NCI-H1694 (cell line): ENCODE measurements at regions not wholly inside any gene's neighbourhood (a gene's known extent, or its start where the extent isn't known, plus 50 kb on each side); places are given as distances from the start of the nearest gene placed in this dataset.
"Not testable (repeated sequence)": the region's sequence is repeated elsewhere in the genome, so short reads cannot be mapped to it uniquely, and the experiment has no call there.

Experiments used
- DNase-seq: peaks from one replicate; lab custom pipeline; 2025; lab: John Stamatoyannopoulos, UW

DNA sequence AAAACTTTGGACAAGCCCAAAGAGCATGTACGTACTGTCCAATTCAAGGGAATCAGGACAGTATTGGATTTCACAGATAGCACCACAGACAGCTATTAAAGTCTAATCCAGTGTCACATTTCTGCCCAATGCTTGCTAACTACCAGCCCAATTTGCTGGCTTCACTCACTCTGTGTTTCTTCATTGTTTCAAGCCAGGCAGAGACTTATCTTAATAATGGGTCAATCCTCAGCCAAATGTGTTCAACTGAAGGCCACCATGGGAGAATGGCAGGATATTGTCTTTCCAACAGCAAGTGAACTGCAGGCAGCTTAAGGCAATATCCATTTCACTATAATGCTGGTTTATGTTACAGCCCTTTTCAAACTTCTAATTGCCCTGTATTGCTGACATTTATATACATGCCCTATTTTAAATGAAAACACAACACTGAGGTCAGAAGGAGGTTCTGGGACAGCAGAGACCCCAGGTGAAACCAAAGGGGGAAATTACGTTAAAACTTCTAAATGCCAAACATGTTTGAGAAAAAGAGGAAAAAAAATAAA, 142.1 kb upstream of the RSPO3 start:
- DNase-seq: no peak

DNA sequence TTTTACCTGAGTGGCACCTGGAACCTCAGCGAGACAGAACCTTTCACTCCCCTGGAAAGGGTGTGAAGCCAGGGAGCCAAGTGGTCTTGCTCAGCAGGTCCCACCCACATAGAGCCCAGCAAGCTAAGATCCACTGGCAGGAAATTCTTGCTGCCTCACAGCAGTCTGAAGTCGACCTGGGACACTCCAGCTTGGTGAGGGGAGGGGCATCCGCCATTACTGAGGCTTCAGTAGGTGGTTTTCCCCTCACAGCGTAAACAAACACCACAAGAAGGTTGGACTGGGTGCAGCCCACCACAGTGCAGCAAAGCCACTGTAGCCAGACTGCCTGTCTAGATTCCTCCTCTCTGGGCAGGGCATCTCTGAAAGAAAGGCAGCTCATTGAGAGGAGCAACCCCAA, 134.7 kb upstream of the RSPO3 start:
- DNase-seq: no peak

DNA sequence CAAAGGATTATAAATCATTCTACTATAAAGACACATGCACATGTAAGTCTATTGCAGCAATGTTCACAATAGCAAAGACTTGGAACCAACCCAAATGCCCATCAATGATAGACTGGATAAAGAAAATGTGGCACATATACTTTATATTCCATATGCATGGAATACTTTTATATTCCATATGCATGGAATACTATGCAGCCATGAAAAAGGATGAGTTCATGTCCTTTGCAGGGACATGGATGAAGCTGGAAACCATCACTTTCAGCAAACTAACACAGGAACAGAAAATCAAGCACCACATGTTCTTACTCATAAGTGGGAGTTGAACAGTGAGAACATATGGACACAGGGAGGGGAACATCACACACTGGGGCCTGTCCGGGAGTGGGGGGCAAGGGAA, 130.3 kb upstream of the RSPO3 start:
- DNase-seq: not testable (repeated sequence)

DNA sequence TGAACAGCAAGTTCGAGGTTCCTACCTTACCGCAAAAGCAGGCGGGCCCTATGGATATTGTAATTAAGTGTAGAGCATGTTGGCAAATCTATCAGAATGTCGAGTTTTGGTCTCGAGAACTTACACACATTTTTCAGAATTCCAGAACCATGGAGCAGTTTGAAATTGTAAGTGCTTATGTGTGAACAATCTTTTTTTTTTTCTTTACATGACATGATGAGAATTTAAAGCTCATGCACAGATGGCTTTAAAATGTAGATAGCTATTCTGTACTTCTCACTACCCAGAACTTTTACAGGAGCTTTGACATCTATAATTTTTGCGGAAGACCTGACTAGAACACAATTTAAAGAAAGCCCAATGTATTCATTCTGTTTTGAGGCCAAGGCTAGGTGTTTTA, 117.8 kb upstream of the RSPO3 start:
- no peak for DNase-seq

DNA sequence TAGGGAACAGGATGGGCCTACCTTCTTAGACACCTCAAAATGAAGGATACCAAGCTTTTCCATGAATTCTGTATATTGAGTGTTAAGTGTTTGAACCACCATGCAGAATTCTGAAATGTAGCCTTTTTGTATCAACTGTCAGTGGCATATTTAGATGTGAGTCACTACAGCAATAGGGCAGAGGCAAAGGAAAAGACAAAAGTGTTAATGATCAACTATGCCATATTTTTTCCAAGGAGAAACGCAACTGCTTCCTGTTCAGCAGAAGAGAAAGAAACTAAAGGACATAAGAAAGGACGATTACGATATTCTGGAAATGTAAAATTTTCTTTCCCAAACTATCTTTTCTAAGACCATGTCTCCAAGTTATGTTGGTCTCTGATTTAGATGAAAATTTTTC, 104.6 kb upstream of the RSPO3 start:
- DNase-seq: no peak

DNA sequence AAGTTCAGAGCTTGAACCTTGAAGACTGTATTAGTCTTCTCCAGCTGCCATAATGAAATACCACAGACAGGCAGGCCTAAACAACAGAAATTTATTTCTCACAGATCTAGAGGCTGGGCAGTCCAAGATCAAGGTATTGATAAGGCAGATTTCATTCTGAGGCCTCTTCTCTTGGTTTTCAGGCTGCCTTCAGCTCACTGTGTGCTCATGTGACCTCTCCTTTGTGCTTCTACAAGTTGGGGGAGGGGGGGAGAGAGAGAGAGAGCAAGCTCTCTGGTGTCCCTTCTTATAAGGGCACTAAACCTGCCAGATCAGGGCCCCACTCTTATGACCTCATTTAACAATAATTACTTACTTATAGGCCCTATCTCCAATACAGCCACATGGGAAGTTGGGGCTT, 102.6 kb upstream of the RSPO3 start:
- no peak for DNase-seq

DNA sequence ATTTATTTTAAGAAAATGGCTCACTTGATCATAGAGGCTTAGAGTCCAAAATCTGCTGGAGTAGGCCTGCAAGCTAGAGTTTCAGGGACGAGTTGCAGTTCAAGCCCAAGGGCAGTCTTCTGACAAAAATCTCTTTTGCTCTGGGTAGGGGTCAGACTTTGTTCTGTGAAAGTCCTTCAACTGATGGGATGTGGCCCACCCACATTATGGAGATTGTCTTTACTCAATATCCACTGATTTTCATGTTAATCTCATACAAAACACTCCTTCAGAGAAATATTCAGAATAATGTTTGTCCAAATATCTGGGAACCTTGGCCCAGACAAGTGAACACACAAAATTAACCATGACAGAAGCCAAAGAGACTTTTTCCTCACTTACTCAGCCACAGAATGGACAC, 98.6 kb upstream of the RSPO3 start:
- no peak for DNase-seq

DNA sequence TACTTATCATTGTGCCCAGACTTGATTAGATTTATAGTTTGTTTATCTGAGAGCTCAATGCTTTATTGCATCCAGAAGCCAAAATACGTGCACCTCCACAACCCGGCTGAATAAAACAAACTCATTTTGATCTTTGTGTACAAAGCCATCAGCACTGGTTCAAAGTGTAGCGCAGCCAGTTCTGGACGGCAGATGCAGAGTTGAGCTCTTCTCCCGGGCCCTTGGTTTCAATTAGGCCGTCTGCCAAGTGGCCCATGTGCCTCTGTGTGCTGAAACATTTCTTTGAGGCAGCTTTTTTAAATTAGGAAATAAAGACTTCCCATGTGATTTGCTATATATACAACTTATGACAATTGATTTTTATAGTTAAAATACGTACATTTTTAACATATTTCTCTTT, 96.2 kb upstream of the RSPO3 start:
- peak; percentile 61 for DNase-seq

DNA sequence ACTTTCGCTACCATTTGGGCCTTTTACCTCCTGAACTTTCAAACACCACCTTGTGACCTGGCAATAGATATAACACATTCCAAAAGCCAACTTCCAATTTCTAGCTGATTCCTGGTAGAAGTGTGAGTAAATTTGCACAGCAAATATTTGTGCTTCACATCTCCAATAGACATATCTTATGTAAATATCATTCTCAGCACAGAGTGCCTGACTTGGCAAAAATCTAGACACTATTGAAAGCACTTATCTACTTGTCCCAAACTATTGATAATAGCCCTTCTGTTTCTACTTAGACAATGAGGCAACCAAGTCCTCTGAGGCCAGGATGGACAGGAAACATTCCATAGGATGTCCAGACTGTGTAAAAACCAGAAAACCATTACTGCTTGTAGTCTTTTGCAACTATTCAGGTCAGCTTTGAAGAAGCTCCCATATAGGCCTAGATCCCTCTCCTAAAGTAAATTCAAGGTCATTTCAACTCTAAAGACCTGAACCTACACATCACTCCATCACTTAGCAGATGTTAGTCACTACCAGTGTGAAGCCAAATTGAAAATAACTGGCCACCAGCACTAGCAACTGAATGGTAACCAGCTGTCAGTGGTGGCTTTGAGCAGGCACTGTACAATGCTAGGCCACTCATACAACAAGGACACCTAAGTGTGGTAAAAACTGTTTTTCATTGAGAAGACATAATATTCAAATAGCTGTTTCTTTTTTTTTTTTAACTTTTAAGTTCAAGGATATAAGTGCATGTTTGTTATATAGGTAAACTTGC, 95.3 kb upstream of the RSPO3 start:
- DNase-seq: no peak

DNA sequence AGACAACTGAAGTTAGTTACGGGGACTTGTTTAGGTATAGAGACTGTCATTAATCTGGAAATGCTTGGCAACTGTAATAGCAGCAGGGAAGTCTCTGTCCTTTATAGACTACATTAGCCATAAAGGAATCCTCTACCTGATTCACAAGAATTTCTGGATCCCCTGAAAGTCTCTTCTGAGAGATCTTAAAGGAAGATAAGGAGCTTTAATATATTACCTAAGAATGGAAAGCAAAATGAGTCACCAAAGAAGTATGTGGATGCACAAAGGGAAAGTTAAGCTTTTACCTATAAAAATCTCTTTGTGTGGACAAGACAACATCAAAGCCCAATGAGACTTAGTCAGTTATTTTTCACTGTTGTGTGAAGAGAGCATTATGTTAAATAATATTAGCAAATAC, 92.2 kb upstream of the RSPO3 start:
- no peak for DNase-seq

DNA sequence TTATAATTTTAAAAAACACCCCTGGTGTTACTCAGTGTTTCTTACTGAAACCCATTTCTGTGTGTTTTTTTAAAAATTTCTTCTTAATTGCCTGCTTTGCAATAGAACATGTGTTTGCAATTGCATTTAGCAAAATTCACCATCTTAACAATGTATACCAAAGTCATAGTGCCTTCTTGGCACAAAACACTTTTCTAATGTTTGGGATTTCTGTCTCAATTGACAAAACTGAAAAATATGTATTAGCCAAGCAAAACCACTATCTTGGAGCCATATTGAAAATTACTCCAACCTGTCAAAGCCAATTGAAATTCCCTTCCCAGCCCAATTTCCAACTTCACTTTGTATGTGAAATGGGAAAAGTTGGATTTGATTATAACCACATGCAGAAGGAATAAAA, 88.4 kb upstream of the RSPO3 start:
- no peak for DNase-seq

DNA sequence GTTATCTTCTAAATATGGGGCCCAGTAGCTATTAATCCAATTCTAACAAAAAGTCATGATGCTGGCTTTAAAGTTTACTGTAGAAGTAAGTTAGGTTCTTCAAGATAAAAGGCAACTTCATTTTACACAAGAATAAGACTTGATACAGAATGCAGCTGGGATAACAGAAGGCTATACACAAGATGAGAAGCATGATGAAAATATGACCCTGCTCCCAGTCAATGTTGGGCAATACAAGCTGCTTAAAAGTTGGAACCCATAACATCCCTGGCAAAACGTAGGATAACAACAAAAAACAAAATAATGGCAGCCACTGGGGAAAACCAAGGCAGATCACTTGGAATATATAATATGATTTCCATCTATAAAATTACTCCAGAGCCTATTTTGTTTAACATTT, 87.6 kb upstream of the RSPO3 start:
- DNase-seq: no peak

DNA sequence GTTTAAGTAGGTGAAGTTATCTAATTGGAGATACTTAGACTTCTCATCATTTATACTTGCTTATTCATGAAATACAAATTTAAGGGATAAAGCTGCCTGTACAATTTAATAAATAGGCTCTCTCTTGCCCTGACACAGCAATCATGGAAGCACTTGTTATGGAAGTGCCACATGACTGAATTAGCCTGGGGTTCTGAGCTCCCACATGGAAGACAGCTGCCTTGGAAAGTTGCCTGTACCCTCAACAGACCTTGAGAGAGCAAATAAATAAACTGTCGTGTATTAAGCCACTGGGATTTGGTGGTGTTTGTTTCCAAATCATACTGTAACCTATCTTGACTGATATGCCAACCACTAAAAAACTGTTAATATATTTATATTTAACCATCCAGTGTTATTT, 87.0 kb upstream of the RSPO3 start:
- peak; percentile 58 for DNase-seq

DNA sequence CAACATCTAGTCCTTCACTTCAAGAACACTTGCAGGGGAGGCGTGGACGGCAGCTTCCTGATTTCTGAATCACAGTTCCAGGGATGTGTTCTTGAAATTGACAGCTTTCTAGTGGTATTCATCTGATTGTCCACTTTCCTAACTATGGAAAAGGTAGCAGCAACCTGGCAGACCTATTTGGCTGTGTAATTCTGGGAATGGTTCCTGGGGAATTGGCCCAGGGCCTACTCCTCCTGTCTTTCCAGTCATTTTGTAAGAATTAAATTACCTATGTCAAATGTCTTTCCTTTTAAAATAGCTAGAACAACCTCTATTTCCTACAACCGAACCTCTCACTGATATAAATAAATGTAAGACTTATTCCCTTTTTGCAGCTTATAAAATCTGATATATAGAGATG, 85.5 kb upstream of the RSPO3 start:
- no peak for DNase-seq

DNA sequence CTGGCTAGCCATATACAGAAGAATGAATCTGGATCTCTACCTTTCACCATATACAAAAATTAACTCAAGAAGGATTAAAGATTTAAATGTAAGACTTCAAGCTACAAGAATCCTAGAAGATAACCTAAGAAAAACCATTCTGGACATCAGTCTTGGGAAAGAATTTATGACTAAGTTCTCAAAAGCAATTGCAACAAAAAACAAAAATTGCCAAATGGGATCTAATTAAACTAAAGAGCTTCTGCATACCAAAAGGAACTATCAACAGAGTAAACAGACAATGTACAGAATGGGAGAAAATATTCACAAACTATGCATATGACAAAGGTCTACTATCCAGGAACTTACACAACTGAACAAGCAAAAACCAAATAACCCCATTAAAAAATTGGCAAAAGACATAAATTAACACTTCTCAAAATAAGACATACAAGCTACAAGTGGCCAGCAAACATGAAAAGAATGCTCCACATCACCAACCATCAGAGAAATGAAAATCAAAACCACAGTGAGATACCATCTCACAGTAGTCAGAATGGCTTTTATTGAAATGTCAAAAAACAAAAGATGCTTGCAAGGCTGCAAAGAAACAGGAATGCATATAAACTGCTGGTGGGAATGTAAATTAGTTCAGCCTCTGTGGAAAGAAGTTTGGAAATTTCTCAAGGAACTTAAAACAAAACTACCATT, 66.8 kb upstream of the RSPO3 start:
- no peak for DNase-seq

DNA sequence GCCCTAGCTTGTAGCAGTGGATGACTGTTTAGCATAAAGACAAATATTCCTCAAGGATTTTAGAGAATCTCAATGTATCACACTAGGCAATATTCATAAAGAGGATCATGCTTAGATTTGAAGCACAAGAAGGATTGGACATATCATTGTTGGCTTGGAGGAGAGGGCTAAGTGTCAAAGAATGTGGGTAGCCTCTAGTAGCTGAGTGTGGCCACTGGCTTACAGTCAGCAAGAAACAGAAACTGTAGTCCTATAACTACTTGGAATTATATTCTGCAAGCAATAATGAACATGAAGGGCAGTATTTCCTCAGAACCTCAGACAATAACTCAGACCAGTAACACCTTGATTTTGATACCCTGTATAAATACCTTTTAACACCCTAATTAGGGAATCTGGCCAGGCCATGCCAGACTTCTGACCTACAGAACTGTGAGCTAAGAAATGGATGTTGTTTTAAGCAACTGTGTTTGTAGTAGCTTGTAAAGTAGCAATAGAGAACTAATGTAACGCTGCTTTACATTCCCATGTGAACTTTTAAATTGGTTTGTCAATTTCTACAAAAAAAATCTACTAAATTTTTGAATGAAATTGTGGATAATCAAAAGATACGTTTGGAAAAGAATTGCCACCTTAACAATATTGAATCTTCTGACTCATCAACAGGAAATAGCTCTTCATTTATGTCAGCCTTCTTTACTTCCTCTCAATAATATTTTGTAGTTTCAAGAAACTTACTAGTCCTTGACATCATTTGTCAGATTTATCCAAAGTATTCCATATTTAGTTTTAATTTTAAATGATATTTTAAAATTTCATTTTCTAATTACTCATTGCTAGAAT, 65.2 kb upstream of the RSPO3 start:
- DNase-seq: no peak

DNA sequence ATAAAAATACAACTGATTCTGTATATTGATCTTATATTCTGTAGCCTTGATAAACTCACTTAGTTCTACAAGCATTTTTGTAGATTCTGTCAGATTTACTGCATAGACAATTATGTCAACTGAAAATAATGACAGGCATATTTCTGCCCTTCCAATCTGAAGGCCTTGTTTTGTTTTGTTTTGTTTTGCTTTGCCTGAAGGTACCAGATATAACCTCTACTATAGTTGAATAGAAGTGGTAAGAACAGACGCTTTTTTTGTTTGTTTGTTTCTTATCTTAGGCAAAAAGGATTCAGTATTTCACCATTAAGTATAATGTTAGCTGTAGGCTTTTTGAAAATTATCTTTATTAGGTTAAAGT, 64.6 kb upstream of the RSPO3 start:
- no peak for DNase-seq

DNA sequence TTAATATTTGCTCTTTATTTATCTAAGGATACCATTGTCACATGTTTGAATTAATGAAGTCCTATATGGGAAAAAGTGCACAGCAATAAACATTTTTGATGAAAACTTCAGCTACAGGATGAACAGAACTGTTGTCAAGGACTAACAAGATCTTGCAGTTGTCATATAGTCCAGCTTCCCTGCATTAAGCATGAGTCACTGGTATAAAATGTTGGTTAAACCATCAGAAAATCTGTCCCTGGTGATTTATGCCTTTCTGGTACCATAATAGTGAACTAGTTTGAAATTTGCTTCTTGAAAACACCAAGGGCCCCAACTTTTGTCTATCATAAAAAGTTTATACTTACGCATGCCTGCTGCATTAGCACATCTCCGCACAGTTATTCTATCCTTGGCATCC, 60.4 kb upstream of the RSPO3 start:
- no peak for DNase-seq

DNA sequence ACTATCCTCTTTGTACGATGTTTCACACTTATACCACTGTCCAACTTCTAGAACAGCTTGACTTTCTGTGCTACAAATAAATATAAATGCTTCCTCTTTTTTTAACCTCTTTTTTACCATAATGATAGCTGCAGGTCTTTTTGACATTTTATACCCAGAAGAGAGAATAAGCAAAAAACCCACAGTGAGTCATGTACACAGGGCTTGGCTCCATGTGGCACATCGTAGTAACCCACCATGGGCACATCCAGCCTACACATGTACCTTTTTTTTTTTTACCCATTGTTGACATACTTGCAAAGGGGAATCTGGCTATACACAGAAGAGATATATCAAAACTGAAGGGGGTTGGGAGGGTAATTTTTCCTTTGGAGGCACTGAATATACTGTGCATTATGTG, 59.5 kb upstream of the RSPO3 start:
- DNase-seq: no peak
